ENCODE measurements at regions not wholly inside any gene's neighbourhood (a gene's known extent, or its start where the extent isn't known, plus 50 kb on each side); places are given as distances from the start of the nearest gene placed in this dataset.

DNA sequence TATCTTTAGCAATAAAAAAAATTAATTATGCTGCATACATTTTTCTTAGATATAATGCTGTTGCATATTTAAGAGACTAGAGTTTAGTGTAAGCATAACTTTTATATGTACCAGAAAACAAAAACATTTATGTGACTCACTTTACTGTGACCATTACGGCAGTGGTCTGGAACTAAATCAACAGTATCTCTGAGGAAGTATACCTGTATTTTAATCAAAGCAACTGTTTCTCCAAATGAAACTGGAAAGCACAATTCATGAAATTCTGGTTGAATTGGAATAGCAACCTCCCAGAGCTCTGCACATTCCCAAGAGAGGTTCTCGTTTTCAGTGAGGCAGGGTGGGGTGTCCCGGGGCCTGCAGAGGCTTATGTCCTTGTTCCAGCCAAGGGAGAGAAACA, 112.2 kb upstream of the TACR1 start:
- TF ChIP-seq EZH2phosphoT487 (IDR thresholded peaks at IDR 0.05; ENCODE audit: low read depth, severe bottlenecking, unreplicated experiment) = no peak
- TF ChIP-seq, protein P1, sequence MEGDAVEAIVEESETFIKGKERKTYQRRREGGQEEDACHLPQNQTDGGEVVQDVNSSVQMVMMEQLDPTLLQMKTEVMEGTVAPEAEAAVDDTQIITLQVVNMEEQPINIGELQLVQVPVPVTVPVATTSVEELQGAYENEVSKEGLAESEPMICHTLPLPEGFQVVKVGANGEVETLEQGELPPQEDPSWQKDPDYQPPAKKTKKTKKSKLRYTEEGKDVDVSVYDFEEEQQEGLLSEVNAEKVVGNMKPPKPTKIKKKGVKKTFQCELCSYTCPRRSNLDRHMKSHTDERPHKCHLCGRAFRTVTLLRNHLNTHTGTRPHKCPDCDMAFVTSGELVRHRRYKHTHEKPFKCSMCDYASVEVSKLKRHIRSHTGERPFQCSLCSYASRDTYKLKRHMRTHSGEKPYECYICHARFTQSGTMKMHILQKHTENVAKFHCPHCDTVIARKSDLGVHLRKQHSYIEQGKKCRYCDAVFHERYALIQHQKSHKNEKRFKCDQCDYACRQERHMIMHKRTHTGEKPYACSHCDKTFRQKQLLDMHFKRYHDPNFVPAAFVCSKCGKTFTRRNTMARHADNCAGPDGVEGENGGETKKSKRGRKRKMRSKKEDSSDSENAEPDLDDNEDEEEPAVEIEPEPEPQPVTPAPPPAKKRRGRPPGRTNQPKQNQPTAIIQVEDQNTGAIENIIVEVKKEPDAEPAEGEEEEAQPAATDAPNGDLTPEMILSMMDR (IDR thresholded peaks at IDR 0.05; ENCODE audit: poor library complexity) = no peak
